Stomach (tissue), 8 donors: ENCODE measurements at regions not wholly inside any gene's neighbourhood (a gene's known extent, or its start where the extent isn't known, plus 50 kb on each side); places are given as distances from the start of the nearest gene placed in this dataset.

Experiments
- DNase-seq, 2 donors: peaks; one replicate each; pipeline versions ENCODE4 v3.0.0 to v3.0.0-alpha.2; 2013 to 2019
- H3K27ac ChIP-seq, 5 donors: fragments of 200-600 bp in 4 of 5; sonication (generic) in 4 of 5; one replicate each; pipeline ENCODE4 v1.5.1; 2013 to 2019; ENCODE audit warnings: mild to moderate bottlenecking in 1 of 5, moderate library complexity in 1 of 5
- H3K27me3 ChIP-seq, 3 donors: fragments of 200-600 bp; sonication (generic); one replicate each; pipeline ENCODE4 v1.5.1; 2017 to 2019; ENCODE audit warnings: mixed run types in 1 of 3
- H3K36me3 ChIP-seq, 4 donors: fragments of 200-600 bp; sonication (generic); 1 replicate in 3 of 4; 2 replicates in 1 of 4; pipeline ENCODE4 v1.5.1; 2016 to 2019
- H3K4me1 ChIP-seq, 4 donors: fragments of 200-600 bp; sonication (generic); one replicate each; pipeline ENCODE4 v1.5.1; 2016 to 2019
- H3K4me3 ChIP-seq, 4 donors: fragments of 200-600 bp; sonication (generic) in 3 of 4; one replicate each; pipeline ENCODE4 v1.5.1; 2016 to 2019; ENCODE audit warnings: mild to moderate bottlenecking in 1 of 4
- H3K9me3 ChIP-seq, 4 donors: fragments of 200-600 bp; sonication (generic); one replicate each; pipeline ENCODE4 v1.5.1; 2016 to 2019
- CTCF ChIP-seq, 7 experiments: fragments of 450-650 bp in 4 of 7; fragments of 200-600 bp in 3 of 7; sonication (generic) in 3 of 7; IDR thresholded peaks; one replicate each; pipeline ENCODE4 v1.5.1; 2016 to 2019; ENCODE audit warnings: antibody characterized with exemption in 7 of 7, control low read depth in 2 of 7, mild to moderate bottlenecking in 1 of 7
- EP300 ChIP-seq: sonication (generic); formaldehyde crosslinking; IDR thresholded peaks from one replicate; pipeline ENCODE4 v1.6.1; 2017; ENCODE audit warnings: antibody characterized with exemption
- POLR2A ChIP-seq, 4 donors: fragments of 450-650 bp; IDR thresholded peaks; one replicate each; pipeline ENCODE4 v1.6.1; 2016; ENCODE audit warnings: antibody characterized with exemption in 4 of 4, control low read depth in 2 of 4, mild to moderate bottlenecking in 1 of 4, moderate library complexity in 1 of 4
- POLR2AphosphoS5 ChIP-seq, 3 donors: sonication (generic); formaldehyde crosslinking; IDR thresholded peaks; one replicate each; pipeline ENCODE4 v1.6.1; 2016; ENCODE audit warnings: antibody characterized with exemption in 3 of 3
- WGBS, 5 donors: extraction: QIAGEN DNeasy Blood & Tissue Kit in 3 of 5; methylation state at CpG; one replicate each; pipeline versions ENCODE4 v1.1.5 to v1.1.7; 2013 to 2018; 5-methylcytosine and 5-hydroxymethylcytosine counted together
- intact Hi-C: fragments of 100-400 bp; cut with DNase I; formaldehyde crosslinking; loops from one replicate; pipeline ENCODE4 v1.15.1; 2023; ENCODE audit warnings: low total_unique reads
- donor health status: healthy with polysubstance abuse.
- donor health status: Bipolar disorder and iron deficiency.
- donor health status: healthy.

DNA sequence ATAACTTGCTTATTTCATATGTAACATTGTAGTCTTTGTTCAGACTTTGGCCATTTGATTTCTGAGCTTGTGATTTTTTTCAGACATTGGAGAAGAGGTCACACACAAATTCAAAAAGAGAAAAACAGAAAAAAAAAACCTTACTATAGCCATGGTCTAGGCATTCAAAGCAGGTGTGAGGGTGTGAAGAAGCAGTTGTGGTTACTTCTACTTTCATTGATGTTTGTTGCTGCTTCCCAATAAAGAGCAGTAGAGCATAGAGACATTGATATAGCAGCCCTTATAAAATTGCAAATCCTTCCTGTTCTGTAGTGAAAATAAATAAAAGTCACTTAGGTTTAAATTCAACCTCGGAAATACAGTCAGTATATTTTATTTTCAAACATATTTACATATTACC is 671.6 kb downstream of the GRXCR1 start:
- no peak overlapping the region for H3K4me3 ChIP-seq
- WGBS, 5 donors, result 52 to 68% (median 64%) methylated on average over 1 of the region's 1 CpG
- no peak overlapping the region for H3K27ac ChIP-seq
- TF ChIP-seq POLR2AphosphoS5 (IDR thresholded peaks at IDR 0.05) (no peak), EP300 (no peak), POLR2A (IDR thresholded peaks at IDR 0.05) (no peak), CTCF (IDR thresholded peaks at IDR 0.05) (no peak)
- no peaks in the 10 kb centered on the region for H3K27me3 ChIP-seq
- no peaks in the 10 kb centered on the region for H3K36me3 ChIP-seq
- intact Hi-C loops, result no loop called here
- H3K9me3 ChIP-seq, result no peaks in the 10 kb centered on the region
- H3K4me1 ChIP-seq, result no peaks in the 10 kb centered on the region
- no peak for DNase-seq

DNA sequence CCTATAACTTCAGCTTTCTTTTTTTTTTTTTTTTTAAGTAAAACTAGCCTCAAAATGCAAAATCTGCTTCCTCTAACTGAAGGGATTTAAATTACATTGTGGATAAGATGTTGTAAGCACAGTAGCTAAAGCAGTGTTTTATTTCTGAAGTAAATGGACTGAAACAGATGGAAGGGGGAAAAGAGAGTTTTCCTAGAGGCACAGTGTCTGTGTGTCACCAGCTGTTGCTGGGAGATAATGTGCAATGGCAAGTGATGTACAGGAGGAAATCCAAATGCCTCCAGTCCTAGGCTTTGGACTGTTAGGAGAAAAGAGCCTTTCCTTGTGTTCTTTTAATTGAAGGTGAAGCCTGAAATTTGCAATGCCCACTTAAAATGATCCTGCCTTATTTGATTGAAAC is 672.1 kb downstream of the GRXCR1 start:
- Histone ChIP-seq H3K27me3 (no peaks in the 10 kb centered on the region), H3K36me3 (no peaks in the 10 kb centered on the region), H3K4me3 (no peak overlapping the region), H3K9me3 (no peaks in the 10 kb centered on the region), H3K4me1 (no peaks in the 10 kb centered on the region), H3K27ac (no peak overlapping the region)
- intact Hi-C loops, result no loop called here
- peak in 1 of 2 donors; percentile 15 for DNase-seq
- no peak for TF ChIP-seq EP300
- TF ChIP-seq POLR2AphosphoS5 (IDR thresholded peaks at IDR 0.05), result no peak
- no peak for TF ChIP-seq CTCF (IDR thresholded peaks at IDR 0.05)
- TF ChIP-seq POLR2A (IDR thresholded peaks at IDR 0.05), result no peak

GRCh38 chr4:43567644-43568043 is 675.1 kb downstream of the GRXCR1 start:
- Histone ChIP-seq H3K9me3 (no peaks in the 10 kb centered on the region), H3K4me3 (no peak overlapping the region), H3K27me3 (no peaks in the 10 kb centered on the region), H3K27ac (no peak overlapping the region), H3K36me3 (no peaks in the 10 kb centered on the region), H3K4me1 (no peaks in the 10 kb centered on the region)
- intact Hi-C loops, result no loop called here
- 84 to 90% (median 86%) methylated on average over 2 of the region's 2 CpGs for WGBS, 5 donors
- no peak for TF ChIP-seq POLR2AphosphoS5 (IDR thresholded peaks at IDR 0.05)
- TF ChIP-seq CTCF (IDR thresholded peaks at IDR 0.05), result no peak
- no peak for TF ChIP-seq POLR2A (IDR thresholded peaks at IDR 0.05)
- no peak for TF ChIP-seq EP300
- no peak for DNase-seq

DNA sequence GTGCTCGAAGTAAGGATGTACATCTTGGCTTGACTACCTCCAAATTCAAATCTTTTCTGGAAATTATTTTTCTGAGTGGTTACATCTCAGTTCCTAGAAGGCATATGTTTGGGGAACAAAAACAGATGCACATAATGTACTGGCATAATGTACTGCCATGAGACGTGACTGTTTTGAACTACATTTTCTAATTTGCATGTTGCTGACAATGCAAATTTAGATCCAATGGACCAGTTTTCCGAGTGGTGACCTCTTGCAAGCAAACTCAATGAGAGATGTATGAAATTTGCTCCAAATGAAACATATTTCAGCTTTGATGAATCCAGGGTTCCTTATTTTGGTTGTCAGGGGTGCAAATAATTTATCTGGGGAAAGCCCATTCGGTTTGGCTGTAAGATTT is 694.3 kb downstream of the GRXCR1 start:
- H3K9me3 ChIP-seq, result no peaks in the 10 kb centered on the region
- H3K4me3 ChIP-seq, result no peak overlapping the region
- no peaks in the 10 kb centered on the region for H3K36me3 ChIP-seq
- 68 to 83% (median 78%) methylated on average over 4 of the region's 4 CpGs for WGBS, 5 donors
- intact Hi-C loops, result no loop called here
- DNase-seq, result no peak
- no peaks in the 10 kb centered on the region for H3K27me3 ChIP-seq
- no peak for TF ChIP-seq POLR2AphosphoS5 (IDR thresholded peaks at IDR 0.05)
- no peak for TF ChIP-seq CTCF (IDR thresholded peaks at IDR 0.05)
- no peak for TF ChIP-seq EP300
- TF ChIP-seq POLR2A (IDR thresholded peaks at IDR 0.05), result no peak
- H3K4me1 ChIP-seq, result no peaks in the 10 kb centered on the region
- no peak overlapping the region for H3K27ac ChIP-seq
